ENCODE measurements at regions not wholly inside any gene's neighbourhood (a gene's known extent, or its start where the extent isn't known, plus 50 kb on each side); places are given as distances from the start of the nearest gene placed in this dataset.

DNA sequence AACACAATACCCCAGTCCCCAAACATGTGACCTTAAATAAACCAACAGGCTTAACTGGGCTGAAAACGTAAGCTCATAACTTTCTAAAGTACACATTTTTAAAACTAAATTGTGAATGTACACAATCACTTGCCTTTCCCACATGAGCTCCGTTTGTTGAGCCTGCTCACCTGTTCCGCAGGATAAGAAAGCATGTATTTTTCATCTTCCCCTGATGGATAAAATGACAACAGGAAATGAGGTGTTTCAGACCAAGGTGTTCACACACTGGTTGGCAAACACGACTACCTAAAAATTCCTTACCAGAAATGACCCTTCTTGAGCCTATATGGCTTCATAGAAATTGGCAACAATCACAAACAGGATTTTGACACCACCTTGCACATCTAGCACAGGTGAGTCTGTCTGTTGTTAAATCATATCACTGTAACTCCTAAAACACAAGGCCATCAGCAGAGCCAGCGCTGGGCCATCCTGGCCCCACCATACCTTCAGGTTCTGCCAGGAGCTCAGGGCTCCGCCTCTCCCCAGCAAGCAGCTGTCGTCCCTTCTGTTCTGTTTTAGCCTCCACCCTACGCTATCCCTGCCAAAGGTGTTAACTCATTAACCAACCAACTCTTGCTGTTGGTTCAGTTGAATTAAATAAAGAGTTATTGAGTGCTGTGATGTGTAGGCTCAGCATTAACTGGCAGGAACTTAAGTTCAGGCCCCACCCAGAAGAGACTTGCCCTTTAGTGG lies 73.6 kb upstream of the RNF32 start:
- TF ChIP-seq, protein P1, sequence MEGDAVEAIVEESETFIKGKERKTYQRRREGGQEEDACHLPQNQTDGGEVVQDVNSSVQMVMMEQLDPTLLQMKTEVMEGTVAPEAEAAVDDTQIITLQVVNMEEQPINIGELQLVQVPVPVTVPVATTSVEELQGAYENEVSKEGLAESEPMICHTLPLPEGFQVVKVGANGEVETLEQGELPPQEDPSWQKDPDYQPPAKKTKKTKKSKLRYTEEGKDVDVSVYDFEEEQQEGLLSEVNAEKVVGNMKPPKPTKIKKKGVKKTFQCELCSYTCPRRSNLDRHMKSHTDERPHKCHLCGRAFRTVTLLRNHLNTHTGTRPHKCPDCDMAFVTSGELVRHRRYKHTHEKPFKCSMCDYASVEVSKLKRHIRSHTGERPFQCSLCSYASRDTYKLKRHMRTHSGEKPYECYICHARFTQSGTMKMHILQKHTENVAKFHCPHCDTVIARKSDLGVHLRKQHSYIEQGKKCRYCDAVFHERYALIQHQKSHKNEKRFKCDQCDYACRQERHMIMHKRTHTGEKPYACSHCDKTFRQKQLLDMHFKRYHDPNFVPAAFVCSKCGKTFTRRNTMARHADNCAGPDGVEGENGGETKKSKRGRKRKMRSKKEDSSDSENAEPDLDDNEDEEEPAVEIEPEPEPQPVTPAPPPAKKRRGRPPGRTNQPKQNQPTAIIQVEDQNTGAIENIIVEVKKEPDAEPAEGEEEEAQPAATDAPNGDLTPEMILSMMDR (IDR thresholded peaks at IDR 0.05; ENCODE audit: low read depth, low read length, poor library complexity, severe bottlenecking): no peak
- no peak for TF ChIP-seq EZH2phosphoT487 (IDR thresholded peaks at IDR 0.05; ENCODE audit: borderline replicate concordance, low read length)

Data from DOHH2 (cell line).